Activated CD8-positive, alpha-beta memory T cell treated with anti-CD3 and anti-CD28 coated beads for 36 hours (primary cell): ENCODE measurements at regions not wholly inside any gene's neighbourhood (a gene's known extent, or its start where the extent isn't known, plus 50 kb on each side); places are given as distances from the start of the nearest gene placed in this dataset.

Source experiments
- CTCF ChIA-PET: fragments of 350-600 bp; sonication (Branson Sonifier 250); formaldehyde crosslinking; loops from one replicate; lab custom pipeline; 2021; ENCODE audit warnings: antibody characterized with exemption; lab: Charles Lee
- POLR2A ChIA-PET: fragments of 350-600 bp; sonication (Branson Sonifier 250); formaldehyde crosslinking; loops from one replicate; lab custom pipeline; 2021; ENCODE audit warnings: antibody characterized with exemption; lab: Charles Lee

DNA sequence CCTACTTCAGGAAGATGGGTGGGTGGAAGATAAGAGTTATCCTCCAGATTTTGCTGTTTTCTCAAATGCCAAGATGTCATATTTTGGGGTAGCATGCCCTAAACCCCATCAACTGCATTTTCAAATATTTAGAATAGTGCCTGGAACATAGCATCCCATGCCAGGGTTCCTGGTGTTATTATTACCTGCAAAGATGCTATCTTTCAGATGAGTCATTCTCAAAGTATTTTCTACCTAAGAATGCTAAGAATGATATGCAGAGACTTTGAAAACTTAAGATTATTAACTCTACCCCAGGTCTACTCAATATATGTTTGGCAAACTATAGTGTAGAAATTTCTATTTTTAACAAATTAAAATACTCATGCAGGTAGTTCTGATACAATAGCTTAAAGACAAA is 934.3 kb upstream of the SLIT2 start:
- CTCF ChIA-PET: no interaction called here
- POLR2A ChIA-PET: no interaction called here

DNA sequence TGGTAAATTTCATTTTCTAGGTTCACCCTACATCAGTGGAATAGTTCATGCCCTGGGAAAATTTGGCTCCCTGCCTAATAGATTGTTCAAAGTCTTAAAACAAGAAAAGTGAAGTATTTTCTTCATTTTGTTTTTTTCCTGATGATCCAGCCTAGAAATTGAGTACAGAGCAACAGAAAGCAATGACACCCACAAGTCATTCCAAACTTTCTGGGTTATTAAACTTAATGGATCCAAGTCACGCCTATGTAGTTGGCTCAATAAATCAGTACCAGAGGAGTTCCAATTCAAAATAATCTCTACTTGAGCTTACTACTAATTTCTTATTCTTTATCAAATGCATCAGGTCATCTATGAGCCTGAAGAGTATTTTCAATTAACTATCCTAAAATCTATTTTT is 937.6 kb upstream of the SLIT2 start:
- CTCF ChIA-PET: no interaction called here

DNA sequence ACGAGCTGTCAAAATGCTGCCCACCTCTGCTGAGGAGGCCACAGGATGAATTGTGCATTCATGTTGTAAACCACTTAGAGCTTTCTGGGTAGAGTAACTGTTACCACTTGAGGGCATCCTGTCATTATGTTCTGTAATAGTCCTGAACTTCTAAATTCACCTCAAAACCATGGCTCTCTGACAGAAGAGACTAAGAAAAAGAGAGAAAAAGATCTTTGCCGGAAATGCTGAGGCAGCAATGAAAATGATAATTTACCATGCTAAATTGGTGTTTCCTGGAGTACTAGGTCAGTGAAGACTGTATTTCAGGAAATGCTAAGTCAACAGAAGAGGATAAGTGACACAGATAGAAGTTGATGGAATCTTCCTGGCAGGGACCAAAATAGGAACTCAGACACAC is 942.3 kb upstream of the SLIT2 start:
- CTCF ChIA-PET: no interaction called here
- POLR2A ChIA-PET: no interaction called here

More for the DNA sequence above, 937.6 kb upstream of the SLIT2 start:
- POLR2A ChIA-PET: no interaction called here

DNA sequence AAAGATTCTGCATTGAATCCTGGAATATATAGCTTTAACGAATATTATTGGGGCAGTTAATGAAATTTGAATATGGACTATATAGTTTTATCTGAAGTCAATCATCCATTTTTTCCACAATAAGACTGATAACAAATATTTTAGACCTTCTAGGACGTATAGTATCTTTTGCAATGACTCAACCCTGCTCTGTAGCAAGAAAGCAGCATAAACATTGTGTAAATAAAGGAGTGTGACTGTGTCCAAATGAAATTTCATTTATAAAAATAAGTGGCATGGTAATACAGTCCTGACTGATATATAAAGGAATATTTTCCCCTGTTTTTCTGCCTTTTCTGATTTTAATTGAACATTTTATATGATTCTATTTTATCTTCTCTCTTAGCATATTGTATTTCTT is 947.7 kb upstream of the SLIT2 start:
- ChIA-PET CTCF (no interaction called here), POLR2A (no interaction called here)

DNA sequence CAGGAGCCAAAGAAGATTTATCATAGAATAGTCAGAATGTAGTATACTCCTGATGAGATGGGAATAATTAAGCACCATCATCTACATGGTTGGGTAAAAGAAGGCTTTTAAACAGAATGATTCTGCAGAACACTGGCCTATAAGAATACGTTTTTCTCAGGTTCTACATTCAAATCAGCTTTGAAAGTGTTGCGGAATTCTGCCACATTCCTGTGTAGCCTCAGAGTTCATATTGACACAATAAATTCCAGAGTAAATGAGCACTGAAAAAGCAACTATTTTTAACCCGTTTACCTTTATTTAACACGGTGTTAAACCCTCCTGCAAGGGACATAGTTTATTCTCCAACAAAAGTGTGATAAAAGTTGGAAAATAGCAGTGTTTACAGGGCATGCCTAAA is 950.2 kb upstream of the SLIT2 start:
- ChIA-PET CTCF (no interaction called here), POLR2A (no interaction called here)

DNA sequence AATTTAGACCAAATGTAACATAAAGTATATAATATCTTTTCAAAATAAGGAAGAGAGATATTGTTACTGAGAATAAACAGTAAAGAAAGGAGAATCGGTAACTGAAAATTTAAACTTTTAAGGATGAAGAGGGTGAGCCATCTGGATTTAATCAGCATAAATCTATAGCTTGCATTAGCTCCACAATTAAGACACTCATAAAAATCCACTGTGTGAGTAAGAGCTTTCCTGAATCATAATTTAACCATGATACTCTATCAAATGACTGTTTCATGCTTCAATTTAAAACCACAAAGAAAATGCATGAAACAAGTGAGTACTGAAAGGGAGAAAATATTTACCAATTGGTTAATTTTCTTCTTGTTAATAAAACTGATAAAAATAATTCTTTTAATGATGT is 951.5 kb upstream of the SLIT2 start:
- ChIA-PET POLR2A (no interaction called here), CTCF (no interaction called here)

DNA sequence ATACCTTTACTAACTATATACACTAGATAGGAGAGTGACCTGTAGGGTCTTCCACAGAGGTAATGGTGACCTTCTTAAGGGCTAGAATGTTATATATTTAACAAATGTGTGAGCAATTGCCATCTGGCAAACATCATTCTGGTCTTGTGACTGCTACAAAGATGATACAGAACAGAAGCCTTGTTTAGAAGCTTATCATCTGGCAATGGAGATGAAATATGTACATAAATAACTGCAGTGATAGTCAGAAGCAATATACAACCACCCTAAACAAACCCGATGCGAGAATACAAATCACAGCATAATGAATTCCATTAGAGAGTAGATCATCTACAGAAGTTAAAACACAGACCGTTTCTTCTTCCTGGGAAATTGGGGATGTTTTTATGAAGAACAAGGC is 952.7 kb upstream of the SLIT2 start:
- CTCF ChIA-PET: interaction anchor here (0.5 kb wide), 1 partner anchor 74 kb away, joined by 3 read pairs; no protein-coding TSS in a partner anchor
- POLR2A ChIA-PET: no interaction called here

DNA sequence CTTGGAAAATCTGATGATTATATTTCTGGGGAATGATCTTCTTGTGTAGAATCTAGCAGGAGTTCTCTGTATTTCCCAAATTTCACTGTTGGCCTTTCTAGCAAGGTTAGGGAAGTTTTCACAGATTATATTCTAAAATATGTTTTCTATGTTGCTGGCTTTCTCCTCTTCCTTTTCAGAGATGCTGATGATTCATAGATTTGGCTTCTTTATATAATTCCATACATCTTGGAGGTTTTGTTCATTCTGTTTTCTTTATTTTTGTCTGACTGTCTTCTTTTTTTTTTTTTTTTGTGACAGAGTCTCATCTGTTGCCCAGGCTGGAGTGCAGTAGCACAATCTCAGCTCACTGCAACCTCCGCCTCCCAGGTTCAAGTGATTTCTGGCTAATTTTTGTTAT is 957.9 kb upstream of the SLIT2 start:
- ChIA-PET CTCF (no interaction called here), POLR2A (no interaction called here)

DNA sequence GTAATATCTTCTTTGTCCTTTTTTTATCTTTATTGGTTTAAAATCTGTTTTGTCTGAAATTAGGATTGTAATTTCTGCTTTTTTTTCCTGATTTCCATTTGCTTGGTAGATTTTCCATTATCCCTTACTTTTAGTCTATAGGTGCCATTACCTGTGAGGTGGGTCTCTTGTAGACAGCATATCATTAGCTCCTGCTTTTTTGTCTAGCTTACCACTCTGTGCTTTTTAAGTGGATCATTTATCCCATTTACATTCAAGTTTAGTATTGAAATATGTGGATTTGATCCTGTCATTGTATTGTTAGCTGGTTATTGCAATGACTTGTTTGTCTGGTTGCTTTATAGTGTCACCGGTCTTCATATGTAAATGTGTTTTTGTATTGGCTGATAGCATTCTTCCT is 958.6 kb upstream of the SLIT2 start:
- CTCF ChIA-PET: no interaction called here
- POLR2A ChIA-PET: no interaction called here

DNA sequence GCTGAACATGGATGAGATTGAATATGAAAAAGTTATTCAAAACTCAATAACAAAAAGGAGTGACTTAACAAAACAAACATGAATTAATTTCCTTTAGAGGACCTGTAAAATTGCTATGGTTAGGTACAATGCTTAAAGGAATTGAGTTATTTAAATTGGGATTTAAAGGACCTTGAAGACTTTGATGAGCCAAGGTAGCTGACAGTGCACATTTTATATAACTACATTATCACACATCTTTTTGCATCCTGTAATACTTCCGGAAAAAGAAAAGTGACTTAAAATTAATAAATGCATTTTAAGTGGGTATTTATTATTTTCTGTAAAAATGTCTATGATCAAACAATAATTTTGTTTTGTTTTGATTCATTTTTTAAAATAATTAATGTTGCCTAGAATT is 964.8 kb upstream of the SLIT2 start:
- POLR2A ChIA-PET: no interaction called here

DNA sequence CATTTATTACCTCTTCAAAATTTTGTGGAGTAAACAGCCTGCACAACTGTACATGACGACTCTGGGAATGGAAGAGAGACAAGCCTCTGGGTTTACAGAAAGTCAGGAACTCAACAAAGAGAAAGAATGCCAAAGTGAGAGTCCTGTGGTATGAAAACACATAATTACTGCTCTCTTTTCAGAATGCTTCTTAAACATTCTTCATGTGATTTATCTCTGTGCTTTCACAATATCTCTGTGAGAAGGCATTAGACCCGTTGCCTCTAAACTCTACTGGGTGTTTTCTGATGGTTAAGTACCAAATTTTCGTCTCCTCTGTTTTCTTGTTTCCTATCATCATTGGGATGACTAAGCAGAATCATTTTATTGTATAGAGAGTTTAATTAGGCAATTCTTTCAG is 966.6 kb upstream of the SLIT2 start:
- CTCF ChIA-PET: no interaction called here

More for the DNA sequence above, 964.8 kb upstream of the SLIT2 start:
- CTCF ChIA-PET: no interaction called here

DNA sequence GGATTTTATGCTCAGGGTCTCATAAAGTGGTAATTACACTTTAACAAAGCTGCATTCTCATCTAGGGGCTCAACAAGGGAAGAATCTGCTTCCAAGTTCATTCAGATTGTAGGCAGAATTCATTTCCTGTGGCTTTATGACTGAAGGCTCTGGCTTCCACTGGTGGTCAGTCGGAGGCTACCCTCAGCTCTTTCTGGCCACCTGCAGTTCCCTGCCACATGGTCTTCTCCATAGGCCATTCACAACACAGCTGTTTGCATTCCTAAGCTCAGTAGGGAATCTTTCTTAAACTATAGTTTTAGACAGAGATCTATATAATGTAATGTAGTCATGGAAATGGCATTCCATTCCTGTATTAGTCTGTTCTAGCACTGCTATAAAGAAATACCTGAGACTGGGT is 973.0 kb upstream of the SLIT2 start:
- CTCF ChIA-PET: no interaction called here
- POLR2A ChIA-PET: no interaction called here

More for the DNA sequence above, 966.6 kb upstream of the SLIT2 start:
- POLR2A ChIA-PET: no interaction called here

DNA sequence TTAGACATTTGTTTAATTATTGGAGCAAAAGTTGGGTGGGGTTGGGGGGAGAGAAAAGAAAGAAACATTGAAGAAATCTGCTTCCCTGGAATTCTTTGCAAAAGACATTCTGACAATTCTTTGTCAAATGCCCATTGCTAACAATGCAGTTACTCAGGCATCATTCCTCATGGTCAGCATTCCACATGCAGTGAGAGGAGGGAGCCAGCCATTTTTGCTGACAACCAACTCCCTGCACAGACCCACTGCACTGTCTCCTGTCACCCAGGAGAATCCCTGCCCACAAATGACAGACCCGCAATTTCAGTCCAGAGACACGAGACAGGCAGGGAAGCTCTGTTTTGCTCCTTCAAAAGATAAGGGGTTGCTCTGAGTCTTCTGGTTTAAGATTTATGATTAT is 985.1 kb upstream of the SLIT2 start:
- ChIA-PET CTCF (no interaction called here), POLR2A (no interaction called here)

DNA sequence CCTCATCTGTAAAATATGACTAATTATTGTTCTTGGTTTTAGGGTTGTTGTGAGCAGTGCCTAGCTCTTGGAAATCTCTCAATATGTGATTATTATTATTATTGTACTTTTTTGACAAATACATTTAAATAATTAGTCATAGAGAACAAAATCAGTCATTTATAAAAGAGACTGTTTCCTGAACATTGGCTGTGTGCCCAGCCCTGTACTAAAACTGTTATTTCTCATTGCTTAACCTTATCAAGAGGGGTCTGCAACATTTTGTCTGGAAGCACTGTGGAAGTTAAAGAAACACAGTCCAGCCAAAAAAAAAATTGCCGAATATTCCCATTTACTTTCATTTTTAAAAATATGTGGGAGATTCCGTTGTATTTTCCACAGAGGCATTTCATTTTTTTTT is 989.2 kb upstream of the SLIT2 start:
- CTCF ChIA-PET: no interaction called here
- POLR2A ChIA-PET: no interaction called here

DNA sequence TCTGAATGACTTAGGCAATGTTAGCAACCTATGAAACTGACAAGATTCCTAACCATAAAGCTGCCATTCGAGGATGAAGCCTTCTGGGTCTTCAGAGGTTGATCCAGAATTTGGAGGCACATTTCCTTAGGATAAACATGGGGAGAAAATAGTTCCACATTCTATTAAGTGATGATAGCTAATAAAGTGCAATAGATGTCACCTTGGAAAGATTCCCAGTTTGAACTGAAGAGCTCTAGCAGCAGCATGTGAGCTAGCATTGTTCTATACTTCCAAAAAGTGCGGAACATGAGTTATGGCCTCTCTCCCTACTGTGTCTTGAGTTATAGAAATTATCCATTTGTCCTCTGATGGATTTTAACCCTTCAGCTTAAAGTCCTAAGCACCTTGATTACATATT is 991.4 kb upstream of the SLIT2 start:
- ChIA-PET CTCF (interaction anchor here (1.2 kb wide), 1 partner anchor 9 kb away, joined by 3 read pairs; no protein-coding TSS in a partner anchor), POLR2A (no interaction called here)

DNA sequence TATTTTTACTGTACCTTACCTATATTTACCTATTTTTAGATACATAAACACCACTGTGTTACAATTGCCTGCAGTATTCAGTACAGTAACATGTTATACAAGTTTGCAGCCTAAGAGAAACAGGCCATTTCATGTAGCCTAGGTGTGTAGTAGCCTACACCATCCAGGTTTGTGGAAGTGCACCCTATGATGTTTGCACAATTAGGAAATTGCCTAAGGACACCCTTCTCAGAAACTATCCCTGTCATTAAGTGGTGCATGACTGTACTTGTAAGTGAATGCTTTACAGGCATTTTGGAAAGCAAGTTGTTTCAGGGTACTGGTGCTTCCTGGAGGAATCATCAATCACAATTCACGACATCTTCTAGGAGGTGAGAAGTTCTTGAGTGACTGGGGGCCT is 991.8 kb upstream of the SLIT2 start:
- ChIA-PET POLR2A (no interaction called here), CTCF (interaction anchor here (1.2 kb wide), 1 partner anchor 10 kb away, joined by 3 read pairs; no protein-coding TSS in a partner anchor)

DNA sequence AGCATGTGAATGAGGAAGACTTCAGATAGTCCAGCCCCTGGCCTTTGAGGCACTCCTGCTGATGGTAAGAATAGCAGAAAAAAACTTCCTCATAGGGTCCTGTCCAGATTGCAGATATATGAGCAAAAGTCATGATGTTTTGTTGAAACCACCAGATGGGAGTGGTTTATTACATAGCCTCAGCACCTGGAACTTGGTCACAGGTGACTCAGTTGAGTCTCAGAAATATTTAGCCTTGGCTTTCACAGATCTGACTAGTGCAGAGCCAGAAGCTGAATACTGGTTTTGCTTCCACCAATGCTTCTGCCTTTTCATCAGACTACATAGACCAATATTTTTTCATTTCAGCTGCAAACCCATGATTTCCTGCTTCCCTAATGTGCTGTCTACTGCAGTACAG is 994.9 kb upstream of the SLIT2 start:
- ChIA-PET POLR2A (no interaction called here), CTCF (no interaction called here)

DNA sequence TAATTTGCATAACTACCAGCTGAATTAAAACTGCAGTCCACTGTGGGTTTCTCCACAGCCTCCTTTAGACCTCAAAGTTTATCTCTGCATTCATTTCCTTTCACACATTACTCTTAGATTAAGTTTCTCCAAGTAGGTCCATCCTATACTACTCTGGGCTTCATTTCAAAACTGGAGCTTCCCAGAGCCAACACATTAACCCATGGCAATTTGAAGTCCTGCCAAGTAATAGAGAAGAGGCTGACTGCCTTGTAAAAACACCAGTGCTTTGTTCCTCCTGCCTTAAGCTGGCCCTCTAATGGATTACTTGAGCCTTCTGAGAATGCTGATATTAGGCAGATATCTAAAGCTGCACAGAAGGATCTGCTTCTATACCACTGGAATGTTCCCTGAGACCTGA is 997.2 kb upstream of the SLIT2 start:
- ChIA-PET POLR2A (no interaction called here), CTCF (no interaction called here)

DNA sequence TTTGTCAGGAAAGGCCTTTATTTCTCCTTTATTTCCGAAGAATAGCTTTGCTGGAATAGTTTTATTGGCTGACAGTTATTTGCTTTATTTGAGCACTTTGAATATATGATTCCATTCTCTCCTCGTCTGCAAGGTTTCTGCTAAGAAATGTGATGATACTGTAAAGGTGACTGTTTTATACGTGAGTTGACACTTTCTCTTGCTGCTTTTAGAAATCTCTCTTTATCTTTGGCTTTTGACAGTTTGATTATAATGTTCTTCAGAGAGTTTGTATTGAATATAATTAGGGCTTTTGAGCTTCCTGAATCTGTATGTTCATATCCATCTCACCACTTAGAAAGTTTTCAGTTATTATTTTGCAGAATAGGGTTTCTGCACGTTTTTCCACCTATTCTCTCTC is 1003.7 kb upstream of the SLIT2 start:
- CTCF ChIA-PET: no interaction called here

DNA sequence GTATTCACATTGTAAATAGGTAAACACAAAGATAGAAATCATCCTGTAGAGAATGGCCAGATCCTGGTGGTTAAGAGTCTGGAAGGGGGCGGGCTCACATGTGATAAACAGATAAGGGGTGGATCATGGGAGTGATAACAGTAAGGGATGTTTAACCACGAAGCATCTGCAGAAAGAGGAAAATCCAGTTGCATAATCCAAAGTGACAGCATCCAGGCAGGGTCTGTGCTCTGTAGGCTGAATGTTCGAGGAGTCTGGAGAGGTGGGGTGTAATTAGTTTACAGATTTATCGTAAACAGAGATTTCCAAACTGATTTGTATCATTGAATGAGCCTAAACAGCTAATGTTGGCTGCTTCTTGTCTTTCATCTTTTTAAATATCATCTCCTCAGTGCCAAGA is 1009.8 kb upstream of the SLIT2 start:
- ChIA-PET POLR2A (no interaction called here), CTCF (no interaction called here)

More for the DNA sequence above, 1003.7 kb upstream of the SLIT2 start:
- POLR2A ChIA-PET: no interaction called here

DNA sequence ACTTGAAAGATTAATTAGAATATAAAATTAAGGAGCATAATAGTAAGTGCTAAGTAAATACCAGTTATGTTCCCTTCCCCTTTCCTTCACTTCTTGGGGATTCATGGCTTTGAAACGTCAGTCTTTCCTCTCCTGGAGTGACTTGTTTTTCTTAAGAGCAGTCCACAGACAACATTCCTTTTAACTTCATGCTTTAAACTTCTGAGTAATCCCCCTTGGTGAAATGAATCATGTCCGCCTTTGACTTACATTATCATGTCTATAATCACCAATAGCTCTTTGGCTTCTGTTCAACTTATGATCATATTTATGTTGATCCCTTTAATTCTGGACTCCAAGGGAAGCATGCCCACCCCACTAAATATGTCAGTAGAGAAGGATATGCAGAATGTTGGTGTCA is 1012.1 kb upstream of the SLIT2 start:
- ChIA-PET CTCF (interaction anchor here (0.7 kb wide), 1 partner anchor 311 kb away, joined by 4 read pairs; no protein-coding TSS in a partner anchor), POLR2A (no interaction called here)

DNA sequence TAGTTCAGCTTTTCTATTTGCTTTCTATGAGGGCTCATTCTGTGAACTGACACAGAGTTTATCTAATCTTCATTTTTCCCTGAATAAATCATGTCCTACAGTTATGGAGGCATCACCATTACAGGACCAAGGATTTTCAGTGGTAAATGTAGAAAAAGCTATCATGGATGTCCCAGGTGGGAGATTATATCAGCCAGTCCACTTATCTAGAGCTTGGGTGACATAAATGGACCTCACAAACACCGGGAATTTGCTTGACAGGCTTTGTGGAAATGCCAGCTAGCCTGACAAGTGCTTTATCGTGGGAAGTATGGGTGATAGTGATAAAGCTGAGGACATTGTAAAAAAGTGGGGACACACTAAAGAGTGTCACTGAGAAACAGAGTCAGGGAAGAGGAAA is 1015.2 kb upstream of the SLIT2 start:
- POLR2A ChIA-PET: no interaction called here
- CTCF ChIA-PET: no interaction called here
